Stimulated activated CD4-positive, alpha-beta T cell treated with anti-CD3 and anti-CD28 coated beads, Interleukin-1b, Interleukin-23, amount 100 ng/mL, for 24 hours (primary cell): ENCODE measurements at regions not wholly inside any gene's neighbourhood (a gene's known extent, or its start where the extent isn't known, plus 50 kb on each side); places are given as distances from the start of the nearest gene placed in this dataset.

Experiments
- DNase-seq, 4 experiments: peaks; one replicate each; pipeline ENCODE4 v3.0.0-alpha.2; 2020; ENCODE audit warnings: low read depth in 4 of 4, low spot score in 1 of 4

DNA sequence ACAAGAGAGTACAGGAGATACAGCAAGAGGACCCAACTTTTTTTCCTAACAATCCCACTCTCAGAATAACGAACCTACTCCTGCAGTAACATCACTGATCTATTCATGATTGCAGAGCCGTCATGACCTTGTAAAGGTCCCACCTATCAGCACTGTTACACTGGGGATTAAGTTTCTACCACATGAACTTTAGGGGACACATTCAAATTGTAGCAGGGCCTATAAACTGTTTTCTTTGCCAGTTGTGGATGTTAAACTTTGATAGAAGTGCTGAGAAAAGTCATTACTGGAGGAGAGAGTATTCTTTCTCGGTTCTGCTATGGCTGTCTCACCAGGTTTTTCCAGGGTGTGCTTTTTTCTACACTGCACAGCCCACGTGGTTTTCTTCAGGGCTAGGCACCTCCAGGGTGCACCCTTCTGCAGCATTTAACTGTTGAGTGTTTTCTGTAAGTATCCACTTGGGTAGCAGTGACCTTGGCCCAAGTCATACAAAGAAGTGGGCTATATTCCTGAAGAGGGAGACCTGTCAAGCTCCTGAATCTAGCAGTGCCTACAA lies 131.6 kb upstream of the AHR start:
- no peak for DNase-seq

DNA sequence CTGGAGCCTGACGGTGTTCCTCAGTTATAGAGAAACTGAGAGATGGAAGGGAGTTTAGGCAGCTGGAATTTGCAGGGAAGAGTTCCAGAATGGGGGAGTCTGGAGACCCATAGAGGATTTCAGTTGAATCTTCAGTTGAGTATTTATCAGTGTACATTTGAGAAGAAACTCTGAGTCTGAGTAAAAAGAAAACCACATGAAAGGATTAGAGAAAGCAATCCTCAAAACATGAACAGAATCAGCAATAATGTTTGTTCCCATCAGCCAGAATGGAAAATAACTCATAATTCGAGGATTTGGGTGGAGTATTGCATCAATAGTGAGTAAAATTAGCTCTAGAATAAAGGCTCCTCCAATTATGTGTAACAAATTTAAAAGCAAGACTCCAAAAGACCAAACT lies 130.0 kb upstream of the AHR start:
- DNase-seq: no peak

DNA sequence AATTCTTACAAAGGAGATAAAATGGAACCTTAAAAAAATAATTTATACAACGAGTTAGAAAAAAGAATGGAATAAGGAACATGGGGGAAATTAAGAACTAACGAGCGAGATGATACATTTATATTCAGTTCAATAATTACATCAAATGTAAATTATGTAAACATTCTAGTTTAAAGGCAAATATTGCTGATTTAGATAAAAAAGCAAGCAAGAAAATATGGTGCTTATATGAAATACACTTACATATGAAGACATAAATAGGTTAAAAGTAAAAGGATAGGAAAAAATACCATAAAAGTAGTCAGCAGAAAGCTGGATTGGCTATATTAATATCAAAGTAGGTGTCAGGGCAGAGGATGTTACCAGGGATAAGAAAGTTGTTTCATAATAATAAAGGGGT lies 127.0 kb upstream of the AHR start:
- DNase-seq: no peak

DNA sequence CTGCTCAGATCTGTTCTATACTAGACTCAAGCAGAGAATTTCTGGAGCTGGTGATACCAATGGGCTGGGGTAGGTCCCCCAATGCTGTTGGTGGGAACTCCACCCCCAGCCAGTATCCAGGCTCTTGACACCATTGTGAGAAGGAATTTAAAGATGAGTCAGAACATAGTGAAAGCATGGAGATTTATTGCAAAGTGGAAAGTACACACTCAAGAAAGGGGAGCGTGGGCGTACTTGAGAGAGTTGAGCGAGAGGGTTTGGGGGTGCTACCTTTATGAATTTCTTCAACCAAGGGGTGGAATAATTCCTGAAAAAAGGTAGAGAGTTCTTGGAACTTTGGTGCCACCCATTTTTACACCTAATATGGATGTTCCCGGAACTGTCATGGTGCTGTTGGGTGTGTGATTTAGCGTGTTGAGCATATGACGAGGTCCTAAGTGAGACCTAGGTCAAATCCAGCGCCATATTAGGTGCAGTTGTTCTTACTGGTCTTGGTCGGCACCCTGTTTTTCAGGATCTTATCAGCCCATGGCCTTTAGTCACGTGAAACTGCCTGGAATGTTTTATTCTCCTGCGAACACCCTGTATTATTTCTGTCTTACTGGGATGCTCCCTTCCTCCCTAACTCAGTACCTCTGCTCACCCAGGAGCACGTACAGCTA lies 122.0 kb upstream of the AHR start:
- no peak for DNase-seq

DNA sequence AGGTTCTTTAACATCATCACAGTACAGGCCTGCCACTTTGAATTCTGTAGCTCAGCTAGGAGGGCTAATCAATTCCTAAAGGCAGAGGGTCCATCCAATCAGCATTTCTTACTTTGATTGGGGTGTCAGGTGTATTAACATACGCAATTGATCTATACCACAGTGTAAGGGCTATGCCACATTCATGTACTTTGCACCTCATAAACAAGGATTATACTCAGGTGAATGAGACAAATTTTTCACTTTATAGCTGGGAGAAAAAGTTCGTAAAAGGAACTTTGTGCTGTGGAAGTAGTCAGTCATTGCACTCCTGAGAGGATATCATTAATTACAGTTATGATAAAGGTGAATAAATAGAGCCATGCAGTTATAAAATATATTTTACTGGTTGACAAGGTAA lies 119.9 kb upstream of the AHR start:
- no peak for DNase-seq

DNA sequence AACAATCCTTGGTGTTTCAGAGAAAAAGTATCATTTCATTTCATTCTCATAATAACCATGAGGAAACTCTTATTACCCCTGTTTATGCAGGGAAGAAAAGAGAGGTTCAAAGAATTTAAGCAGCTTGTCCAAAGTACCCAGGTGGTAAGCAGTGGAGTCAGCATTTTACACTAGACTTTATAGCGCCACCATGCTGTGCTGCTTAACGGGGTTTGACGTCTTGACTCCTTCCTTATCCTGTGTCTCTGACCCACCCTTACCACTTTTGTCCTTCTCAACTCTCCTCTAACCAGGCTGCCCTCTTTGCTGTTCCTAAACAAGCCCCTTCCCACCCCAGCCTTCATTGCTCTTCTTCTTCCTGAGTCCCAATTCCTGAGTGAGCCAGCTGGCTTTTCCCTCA lies 117.0 kb upstream of the AHR start:
- no peak for DNase-seq

DNA sequence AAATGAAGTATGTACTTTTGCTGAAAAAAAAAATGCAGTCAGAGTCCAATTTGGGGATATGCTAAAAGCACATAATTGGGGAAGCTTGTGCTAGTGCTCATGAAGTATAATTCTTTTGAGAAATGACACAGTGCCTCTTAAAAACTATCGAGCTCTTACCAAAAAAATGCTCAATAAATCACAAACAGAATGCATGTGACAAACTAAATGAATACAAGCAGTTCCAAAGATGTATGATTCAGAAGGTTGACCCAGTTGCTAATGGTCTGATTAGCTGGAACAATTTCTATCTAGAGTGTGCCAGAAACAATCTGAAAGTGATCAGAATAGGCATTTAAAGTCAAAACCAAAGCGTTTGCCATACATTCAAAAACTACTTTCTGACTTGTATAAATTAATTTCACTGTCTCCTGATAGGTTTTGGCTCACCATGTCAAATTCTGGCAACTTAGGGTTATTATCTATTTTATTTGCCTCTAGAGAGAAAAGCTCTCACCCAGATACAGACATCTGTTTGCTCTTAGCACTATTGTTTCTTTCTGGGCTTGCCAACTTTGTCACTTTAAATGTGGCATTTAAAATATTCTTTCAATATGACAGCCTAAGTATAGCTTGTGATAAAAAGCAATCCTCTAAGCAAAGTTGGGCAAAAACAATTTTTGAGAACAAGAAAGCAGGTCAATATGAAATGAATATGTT lies 114.7 kb upstream of the AHR start:
- DNase-seq: no peak

DNA sequence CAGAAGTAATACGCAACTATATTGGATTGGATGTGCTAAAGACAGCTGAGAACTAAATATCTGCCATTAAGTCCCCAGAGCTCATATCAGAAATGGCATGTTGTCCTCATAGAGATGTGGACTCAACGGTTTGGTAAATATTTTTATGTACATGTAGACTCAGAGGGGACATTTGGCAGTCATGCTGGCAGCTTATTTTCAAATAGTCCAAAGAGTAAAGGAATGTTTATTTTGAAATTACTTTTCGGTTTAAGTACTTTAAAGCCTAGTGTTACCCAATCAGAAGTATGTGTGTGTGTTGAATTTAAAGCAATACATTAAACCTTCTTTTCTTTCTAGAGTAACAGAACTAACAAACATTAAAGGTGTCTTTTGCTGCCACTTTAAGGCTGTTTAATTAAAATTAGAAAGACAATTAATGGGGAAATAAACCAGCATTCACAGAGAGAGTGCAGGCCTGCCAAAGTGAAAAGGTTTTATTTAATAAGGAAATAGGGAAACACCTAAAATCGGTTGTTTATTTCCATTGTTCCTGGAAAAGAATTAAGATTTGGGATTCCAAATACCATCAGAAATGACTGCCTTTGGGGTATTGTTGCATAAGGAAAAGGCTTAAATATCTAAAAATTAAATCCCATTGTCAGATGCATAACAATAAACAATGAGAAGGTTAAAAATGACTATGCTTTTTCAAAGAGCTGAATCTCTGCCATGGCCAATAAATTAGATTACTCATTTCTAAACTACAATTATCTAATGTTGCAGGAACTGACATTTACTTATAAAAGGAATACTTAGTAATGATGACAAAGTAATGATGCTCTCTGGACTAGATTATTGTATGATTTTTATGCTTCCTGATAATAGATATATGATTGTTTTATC lies 113.4 kb upstream of the AHR start:
- no peak for DNase-seq

DNA sequence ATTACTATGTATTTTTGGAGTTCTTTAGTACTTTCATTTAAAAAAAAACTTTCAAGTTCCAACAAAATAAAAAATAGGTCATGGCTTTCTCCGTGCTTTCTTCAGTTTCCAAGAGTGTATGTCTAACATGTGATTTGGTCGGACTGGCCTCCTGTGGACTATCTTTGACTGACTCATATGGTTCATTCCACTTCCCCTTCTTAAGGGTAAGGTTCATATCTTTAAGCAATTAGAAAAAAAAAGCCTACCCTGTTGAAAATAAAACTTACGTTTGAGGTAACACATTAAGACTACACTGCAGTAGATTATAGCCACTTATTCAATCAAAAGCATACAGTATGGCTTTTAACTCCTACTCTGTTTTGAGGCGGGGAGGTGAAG lies 112.8 kb upstream of the AHR start:
- DNase-seq: no peak

DNA sequence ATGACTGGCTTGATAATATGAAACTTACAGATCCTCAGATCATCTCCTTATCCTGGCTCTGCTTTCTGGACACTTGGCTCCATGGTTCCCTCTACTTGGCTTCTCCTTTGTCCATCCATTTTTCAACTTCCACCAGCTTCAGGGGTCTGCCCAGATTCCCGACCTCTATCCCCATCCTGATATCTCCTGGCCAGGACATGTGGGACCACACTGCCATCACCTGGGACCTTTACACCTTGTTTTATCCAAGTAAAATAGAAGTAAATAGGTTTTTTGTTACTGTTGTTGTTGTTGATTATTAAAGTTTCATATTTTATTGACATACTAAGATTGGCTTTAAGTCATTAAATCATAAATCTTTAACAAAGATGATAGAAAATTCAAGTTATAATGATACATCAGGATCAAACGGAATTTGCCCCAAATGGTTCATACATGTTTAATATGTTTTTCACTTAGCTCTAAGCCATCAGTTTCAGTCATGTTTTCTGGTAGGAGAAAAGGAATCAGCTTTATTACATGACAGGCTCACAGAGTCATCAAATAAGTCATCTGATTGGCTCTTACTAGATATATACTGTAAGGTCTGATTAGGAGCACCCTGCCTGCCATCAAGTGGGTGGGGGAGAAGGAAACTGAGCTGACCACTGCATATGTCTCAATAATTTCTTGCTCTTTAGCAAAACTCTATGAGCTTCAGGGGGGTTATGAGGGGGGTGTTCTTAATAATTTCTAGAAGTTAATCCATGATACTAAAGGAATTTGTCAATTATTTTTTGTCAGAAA lies 111.5 kb upstream of the AHR start:
- DNase-seq: no peak

DNA sequence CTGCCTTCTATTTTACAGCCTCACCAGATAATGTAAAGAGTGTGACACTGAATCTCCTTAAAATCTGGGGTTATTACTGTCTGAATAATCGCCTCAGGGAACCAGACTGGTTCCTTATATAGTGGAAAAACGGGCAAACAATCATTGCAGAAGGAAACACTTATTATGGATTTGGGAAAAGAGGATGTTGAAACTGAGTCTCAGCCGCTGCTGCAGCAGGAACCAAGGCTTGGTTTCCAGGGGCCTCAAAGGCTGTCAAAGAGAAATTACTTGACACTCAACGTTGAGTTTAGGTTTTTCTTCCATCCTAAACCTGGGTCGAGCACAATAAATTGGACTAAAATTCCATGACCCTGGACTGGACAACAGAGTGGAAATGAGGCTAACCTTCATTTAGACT lies 103.8 kb upstream of the AHR start:
- no peak for DNase-seq

DNA sequence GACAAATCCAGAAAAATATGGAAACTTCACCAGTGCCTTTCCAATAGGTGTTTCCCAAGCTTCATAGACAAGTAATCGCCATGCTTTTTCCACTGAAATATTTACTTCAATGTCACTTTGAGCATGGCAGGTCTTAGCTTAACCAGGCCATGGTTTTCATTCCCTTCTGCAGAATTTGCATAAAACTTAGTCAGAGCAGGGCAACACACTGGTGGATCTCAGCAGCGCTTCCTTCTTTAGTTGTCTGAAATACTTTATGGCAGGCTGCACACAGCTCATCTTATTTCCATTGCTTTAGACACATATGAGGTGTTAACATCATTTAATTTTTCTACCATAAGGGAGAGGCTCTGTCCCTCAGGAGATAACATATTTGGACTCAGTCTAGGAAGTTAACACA lies 102.9 kb upstream of the AHR start:
- no peak for DNase-seq

DNA sequence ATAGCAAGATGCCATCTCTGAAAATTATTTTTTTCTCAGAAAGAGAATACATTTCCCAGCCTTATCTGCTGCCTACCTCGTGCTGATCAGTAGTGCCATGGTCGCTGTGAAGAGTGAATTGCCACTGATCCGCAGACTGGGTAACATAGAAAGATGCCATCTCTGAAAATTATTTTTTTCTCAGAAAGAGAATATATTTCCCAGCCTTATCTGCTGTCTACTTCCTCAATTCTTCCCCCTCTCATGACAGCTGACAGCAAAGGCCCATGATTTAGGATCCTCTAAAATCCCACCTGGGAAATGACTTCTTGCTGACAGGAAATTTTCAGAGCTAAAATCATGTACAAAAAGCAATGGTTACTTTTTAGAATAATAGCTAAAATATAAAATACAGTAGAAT lies 92.5 kb upstream of the AHR start:
- DNase-seq: no peak

DNA sequence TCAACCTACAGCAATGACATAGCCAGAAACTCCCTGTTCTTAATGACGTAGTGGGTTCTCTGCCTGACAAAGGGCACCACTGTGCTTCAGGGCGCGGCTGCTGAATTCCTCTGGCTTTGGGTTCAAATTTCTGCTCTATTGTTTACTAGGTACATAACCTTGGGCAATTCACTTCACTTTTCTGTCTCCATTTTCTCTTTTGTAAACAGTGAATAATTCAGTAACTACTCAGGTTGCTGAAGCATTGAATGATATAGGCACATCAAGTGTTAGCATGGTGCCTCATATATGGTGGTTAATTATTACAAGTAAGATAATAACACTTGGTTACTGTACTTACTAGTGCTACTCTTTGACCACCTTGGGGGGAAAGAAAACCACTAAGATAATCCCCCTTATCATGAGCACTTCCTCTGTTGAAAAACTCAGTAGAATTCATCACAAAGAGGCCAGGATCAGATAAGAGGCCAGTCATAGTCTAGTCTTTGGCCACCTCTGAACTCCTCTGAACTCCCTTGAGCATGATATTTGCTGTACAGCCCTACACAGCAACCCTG lies 92.0 kb upstream of the AHR start:
- no peak for DNase-seq

DNA sequence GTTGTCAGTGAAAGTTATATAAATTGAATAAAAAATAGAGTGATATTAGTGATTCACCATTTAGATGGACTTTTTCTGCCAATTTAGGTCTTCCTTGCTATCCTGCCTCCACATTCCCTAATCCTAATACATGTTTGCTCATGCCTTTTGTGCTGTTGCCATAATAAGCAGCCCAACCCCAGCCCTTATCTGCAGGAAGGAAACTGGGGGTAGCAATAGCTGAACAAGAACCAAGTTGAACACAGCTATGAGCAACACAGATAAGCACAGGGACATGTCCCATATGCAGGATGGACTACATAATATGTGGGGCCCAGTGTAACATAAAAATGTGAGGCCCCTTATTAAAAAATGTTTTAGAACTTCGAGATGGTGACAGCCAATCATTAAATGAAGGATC lies 91.2 kb upstream of the AHR start:
- DNase-seq: no peak

DNA sequence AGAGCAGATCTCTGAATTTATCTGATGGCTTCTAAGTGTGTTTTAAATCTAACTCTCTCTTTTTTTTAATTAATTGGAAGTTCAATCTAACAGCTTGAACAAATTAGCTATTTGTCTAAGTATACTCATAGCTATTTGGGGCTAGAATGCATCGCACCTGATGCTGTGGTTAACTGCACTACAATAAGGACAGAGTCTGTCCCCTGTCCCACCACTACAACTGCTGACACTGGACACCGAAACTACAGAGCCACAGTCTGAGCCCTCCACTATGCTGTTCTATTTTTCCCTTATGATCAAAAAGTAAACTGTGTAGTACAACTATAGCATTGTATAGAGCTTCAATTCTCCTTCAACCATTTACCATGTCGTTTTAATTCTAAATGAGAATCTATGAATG lies 89.4 kb upstream of the AHR start:
- DNase-seq: no peak

DNA sequence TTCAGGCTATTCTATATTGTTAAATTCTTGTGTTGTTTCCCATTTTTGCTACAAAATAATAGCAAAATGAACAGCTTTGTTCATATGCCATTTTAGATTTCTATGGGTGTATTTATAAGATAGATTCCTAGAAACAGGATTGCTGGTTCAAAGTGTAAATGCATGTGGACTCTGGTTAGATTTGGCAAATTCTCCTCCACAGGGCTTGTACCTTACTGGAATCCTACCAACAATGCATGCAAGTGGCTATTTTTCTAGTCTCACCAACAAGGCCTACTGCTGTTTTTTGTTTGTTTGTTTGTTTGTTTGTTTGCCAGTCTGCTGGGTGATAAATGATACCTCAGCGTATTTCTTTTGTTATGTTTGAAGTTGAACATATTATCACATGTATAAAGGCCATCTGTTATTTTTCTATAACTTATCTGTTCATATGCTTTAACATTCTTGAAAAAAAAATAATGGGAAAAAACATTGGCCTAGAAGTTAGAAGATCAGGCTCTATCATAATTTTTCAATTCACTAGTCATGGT lies 87.1 kb upstream of the AHR start:
- no peak for DNase-seq

DNA sequence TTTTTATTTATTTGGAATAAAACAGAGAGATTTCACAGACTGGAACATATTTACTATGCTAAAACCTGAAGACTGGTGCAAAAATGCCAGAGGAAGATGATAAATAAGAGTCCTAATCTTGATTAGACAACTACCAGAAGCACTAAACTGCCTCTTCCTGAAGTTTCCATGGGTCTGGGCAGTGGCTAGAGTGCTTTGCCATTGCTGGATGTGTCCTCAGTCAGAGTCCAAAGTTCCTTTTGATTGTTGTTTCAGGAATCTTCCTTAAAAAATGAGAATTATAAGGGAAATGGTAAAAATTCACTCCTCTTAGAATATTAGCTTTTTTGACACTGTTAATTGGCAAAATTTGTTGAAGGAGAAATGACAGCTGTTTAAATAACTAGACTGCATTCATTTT lies 86.3 kb upstream of the AHR start:
- no peak for DNase-seq

DNA sequence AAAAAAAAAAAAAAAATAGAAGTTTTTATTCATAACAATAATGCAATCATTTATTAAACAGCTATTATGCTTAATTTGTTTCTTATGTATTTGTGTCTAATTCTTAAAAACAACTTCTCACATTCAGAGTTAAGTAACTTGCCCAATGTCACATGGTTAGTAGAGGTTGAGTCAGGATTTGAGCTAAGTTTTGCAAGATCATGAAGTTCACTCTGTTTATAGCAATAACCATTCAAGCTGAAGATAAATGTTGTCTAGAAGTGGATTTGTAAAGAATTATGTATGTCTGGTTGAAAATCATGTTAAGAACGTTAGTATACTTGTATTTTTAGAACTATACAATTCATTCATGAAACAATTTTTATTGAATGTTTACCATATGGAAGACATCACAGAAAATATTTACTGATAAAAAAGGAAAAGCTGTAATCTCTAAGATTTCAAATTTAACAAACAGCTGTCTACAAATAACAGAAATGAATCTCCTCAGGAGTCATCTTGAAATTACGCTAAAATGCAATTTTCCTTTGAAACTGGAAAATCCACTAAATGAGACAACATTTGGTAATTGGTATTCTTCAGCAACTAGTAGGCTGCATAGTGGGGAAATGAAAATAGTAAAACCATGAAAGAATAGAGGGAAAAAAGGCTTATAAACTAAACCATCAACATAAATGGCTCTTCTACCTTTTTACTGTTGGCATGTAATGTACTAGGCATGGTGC lies 70.5 kb upstream of the AHR start:
- no peak for DNase-seq

DNA sequence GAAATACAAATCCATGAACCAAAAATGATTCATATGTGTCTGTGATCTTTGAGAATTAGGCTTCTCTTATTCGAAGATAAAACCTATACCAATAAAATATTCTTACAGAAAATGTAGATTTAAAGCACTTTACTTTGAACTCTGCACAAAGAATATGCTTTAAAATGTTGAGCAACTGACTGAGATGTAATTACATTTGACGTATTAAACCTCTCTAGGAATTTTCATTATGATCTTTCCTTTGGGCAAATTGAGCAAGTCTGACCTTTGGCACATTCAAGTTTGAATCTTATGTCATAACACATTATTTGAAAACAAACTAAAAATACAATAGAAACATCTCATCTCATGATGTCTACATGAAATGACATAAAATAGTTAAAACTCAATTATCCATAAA lies 69.2 kb upstream of the AHR start:
- no peak for DNase-seq
